ENCODE measurements at regions not wholly inside any gene's neighbourhood (a gene's known extent, or its start where the extent isn't known, plus 50 kb on each side); places are given as distances from the start of the nearest gene placed in this dataset.

GRCh38 chr9:86454701-86455615 lies 100.7 kb upstream of the TUT7 start:
- TF ChIP-seq POLR2AphosphoS5 (IDR thresholded peaks at IDR 0.05; ENCODE audit: low read depth, low read length) (no peak), TAF1 (IDR thresholded peaks at IDR 0.05; ENCODE audit: borderline replicate concordance, low read depth, low read length) (no peak)

Data from GM12892 (cell line).